Activated CD4-positive, alpha-beta memory T cell treated with anti-CD3 and anti-CD28 coated beads for 36 hours (primary cell): ENCODE measurements at regions not wholly inside any gene's neighbourhood (a gene's known extent, or its start where the extent isn't known, plus 50 kb on each side); places are given as distances from the start of the nearest gene placed in this dataset.

Experiments
- CTCF ChIA-PET: fragments of 350-600 bp; sonication (Branson Sonifier 250); formaldehyde crosslinking; loops from one replicate; lab custom pipeline; 2021; ENCODE audit warnings: antibody characterized with exemption, inconsistent platforms; lab: Charles Lee
- POLR2A ChIA-PET: fragments of 350-600 bp; sonication (Branson Sonifier 250); formaldehyde crosslinking; loops from one replicate; lab custom pipeline; 2021; ENCODE audit warnings: antibody characterized with exemption; lab: Charles Lee
- DNase-seq: peaks from one replicate; pipeline ENCODE4 v3.0.0-alpha.2; 2020
- H3K27ac Mint-ChIP-seq: one replicate; pipeline ENCODE4 v1.8.0; 2021; ENCODE audit warnings: mixed read lengths
- H3K27me3 Mint-ChIP-seq: one replicate; pipeline ENCODE4 v1.8.0; 2021; ENCODE audit warnings: mixed read lengths
- H3K36me3 Mint-ChIP-seq: one replicate; pipeline ENCODE4 v1.8.0; 2021; ENCODE audit warnings: mixed read lengths
- H3K4me1 Mint-ChIP-seq: one replicate; pipeline ENCODE4 v1.8.0; 2021; ENCODE audit warnings: low read depth, mixed read lengths
- H3K4me3 Mint-ChIP-seq: one replicate; pipeline ENCODE4 v1.8.0; 2021; ENCODE audit warnings: mild to moderate bottlenecking, mixed read lengths
- H3K9me3 Mint-ChIP-seq: one replicate; pipeline ENCODE4 v1.8.0; 2021; ENCODE audit warnings: mixed read lengths
- intact Hi-C: fragments of 100-400 bp; cut with micrococcal nuclease; formaldehyde crosslinking; loops from one replicate; pipeline ENCODE4 v1.15.1; 2023

DNA sequence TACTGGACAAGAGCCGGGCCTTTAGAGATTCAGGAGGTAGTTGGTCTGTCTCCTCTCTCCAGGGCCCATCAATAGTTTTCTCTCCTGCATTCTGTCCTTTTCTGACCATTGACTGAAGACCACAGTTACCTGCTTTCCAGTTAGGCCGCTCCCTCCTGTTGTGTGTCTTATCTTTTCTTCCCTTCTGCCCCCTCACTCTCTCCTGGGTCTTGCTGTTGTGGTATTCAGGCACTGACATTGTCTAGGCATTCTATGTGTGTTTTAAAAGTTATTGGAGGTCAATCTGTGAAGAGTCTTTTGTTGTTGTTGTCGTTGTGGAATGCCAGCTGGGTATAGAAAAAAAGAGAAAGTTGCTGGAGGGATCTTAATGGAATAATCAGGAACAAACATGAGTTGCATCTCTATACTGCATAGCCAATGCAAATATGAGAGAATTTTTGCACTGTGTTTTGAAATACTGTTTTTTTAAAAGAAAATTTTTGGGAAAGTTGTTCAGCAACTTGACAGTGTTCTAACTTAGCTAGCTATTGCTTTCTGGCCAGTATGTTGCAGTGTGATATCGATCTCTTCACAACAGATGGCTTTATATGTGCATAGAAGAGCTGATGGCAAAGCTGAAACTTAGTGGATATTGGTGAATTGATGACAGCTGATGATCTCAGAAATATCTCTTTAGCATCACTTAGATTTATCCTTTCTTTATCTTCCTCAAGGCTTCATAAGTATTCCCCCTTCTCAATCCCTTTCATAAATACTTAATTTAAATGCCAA lies 240.7 kb downstream of the C4orf33 start:
- ChIA-PET CTCF (no interaction called here), POLR2A (no interaction called here)
- Mint-ChIP-seq H3K36me3 (no peaks in the 10 kb centered on the region), H3K4me3 (no peak overlapping the region), H3K9me3 (no peaks in the 10 kb centered on the region), H3K27ac (no peak overlapping the region), H3K27me3 (peaks cover 2% of the 10 kb centered on the region), H3K4me1 (no peaks in the 10 kb centered on the region)
- DNase-seq = no peak
- intact Hi-C loops = no loop called here

GRCh38 chr4:129337228-129337620 lies 241.3 kb downstream of the C4orf33 start:
- Mint-ChIP-seq H3K27ac (no peak overlapping the region), H3K9me3 (no peaks in the 10 kb centered on the region), H3K36me3 (no peaks in the 10 kb centered on the region), H3K4me1 (no peaks in the 10 kb centered on the region), H3K27me3 (peaks cover 2% of the 10 kb centered on the region), H3K4me3 (no peak overlapping the region)
- intact Hi-C loops = no loop called here
- ChIA-PET POLR2A (no interaction called here), CTCF (no interaction called here)
- DNase-seq = no peak

GRCh38 chr4:129342819-129343408 lies 247.0 kb downstream of the C4orf33 start:
- intact Hi-C loops = no loop called here
- CTCF ChIA-PET = interaction anchor here (1.7 kb wide), 1 partner anchor 20 kb away, joined by 4 read pairs; no protein-coding TSS in a partner anchor
- Mint-ChIP-seq H3K4me3 (no peak overlapping the region), H3K27me3 (no peaks in the 10 kb centered on the region), H3K36me3 (no peaks in the 10 kb centered on the region), H3K4me1 (no peaks in the 10 kb centered on the region), H3K27ac (no peak overlapping the region), H3K9me3 (no peaks in the 10 kb centered on the region)
- POLR2A ChIA-PET = no interaction called here
- no peak for DNase-seq

GRCh38 chr4:129344058-129344457 lies 248.1 kb downstream of the C4orf33 start:
- CTCF ChIA-PET = interaction anchor here (0.6 to 1.7 kb wide), 2 partner anchors 19 to 602 kb away, joined by 3 to 4 read pairs; no protein-coding TSS in a partner anchor
- Mint-ChIP-seq H3K4me1 (no peaks in the 10 kb centered on the region), H3K27ac (no peak overlapping the region), H3K9me3 (no peaks in the 10 kb centered on the region), H3K27me3 (no peaks in the 10 kb centered on the region), H3K4me3 (no peak overlapping the region), H3K36me3 (no peaks in the 10 kb centered on the region)
- intact Hi-C loops = no loop called here
- no peak for DNase-seq
- POLR2A ChIA-PET = no interaction called here

GRCh38 chr4:129345609-129346008 lies 249.7 kb downstream of the C4orf33 start:
- intact Hi-C loops = no loop called here
- POLR2A ChIA-PET = no interaction called here
- CTCF ChIA-PET = no interaction called here
- Mint-ChIP-seq H3K4me1 (no peaks in the 10 kb centered on the region), H3K36me3 (no peaks in the 10 kb centered on the region), H3K4me3 (no peak overlapping the region), H3K9me3 (no peaks in the 10 kb centered on the region), H3K27me3 (no peaks in the 10 kb centered on the region), H3K27ac (no peak overlapping the region)
- DNase-seq = no peak

DNA sequence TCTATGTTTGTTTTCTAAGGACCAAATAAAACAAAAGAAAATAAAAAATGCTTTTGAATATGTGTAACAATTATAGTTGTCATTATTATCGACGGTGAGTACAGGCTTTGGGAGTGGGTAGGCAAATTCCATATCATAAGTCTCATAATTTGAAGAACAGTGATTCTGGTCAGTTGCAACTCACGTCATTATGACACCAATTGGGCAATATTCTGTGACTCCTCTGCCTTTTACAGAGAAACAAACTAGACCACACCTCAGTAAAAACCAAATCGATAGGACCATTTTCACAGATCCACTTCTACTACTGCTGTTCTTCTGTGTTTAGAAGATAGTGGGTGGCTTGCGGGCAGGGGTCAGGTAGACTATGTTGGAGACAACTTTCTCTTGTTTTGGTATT lies 250.1 kb downstream of the C4orf33 start:
- Mint-ChIP-seq H3K4me3 (no peak overlapping the region), H3K27me3 (no peaks in the 10 kb centered on the region), H3K4me1 (no peaks in the 10 kb centered on the region), H3K9me3 (no peaks in the 10 kb centered on the region), H3K27ac (no peak overlapping the region), H3K36me3 (no peaks in the 10 kb centered on the region)
- intact Hi-C loops = no loop called here
- DNase-seq = no peak
- CTCF ChIA-PET = no interaction called here
- POLR2A ChIA-PET = no interaction called here

GRCh38 chr4:129346734-129347133 lies 250.8 kb downstream of the C4orf33 start:
- Mint-ChIP-seq H3K4me3 (no peak overlapping the region), H3K27ac (no peak overlapping the region), H3K36me3 (no peaks in the 10 kb centered on the region), H3K4me1 (no peaks in the 10 kb centered on the region), H3K9me3 (no peaks in the 10 kb centered on the region), H3K27me3 (no peaks in the 10 kb centered on the region)
- ChIA-PET CTCF (no interaction called here), POLR2A (no interaction called here)
- intact Hi-C loops = no loop called here
- no peak for DNase-seq

GRCh38 chr4:129350834-129351721 lies 255.1 kb downstream of the C4orf33 start:
- H3K4me3 Mint-ChIP-seq = no peak overlapping the region
- ChIA-PET POLR2A (no interaction called here), CTCF (no interaction called here)
- DNase-seq = no peak
- no peak overlapping the region for H3K27ac Mint-ChIP-seq
- no peaks in the 10 kb centered on the region for H3K4me1 Mint-ChIP-seq
- H3K27me3 Mint-ChIP-seq = peaks cover 5% of the 10 kb centered on the region
- intact Hi-C loops = no loop called here
- H3K9me3 Mint-ChIP-seq = no peaks in the 10 kb centered on the region
- no peaks in the 10 kb centered on the region for H3K36me3 Mint-ChIP-seq

- H3K36me3 Mint-ChIP-seq = no peaks in the 10 kb centered on the region
- H3K9me3 Mint-ChIP-seq = no peaks in the 10 kb centered on the region
- intact Hi-C loops = no loop called here
- H3K27me3 Mint-ChIP-seq = peaks cover 5% of the 10 kb centered on the region
- H3K27ac Mint-ChIP-seq = no peak overlapping the region
- ChIA-PET CTCF (no interaction called here), POLR2A (no interaction called here)
- no peaks in the 10 kb centered on the region for H3K4me1 Mint-ChIP-seq
- no peak for DNase-seq
- H3K4me3 Mint-ChIP-seq = no peak overlapping the region
These were observed 256.5 kb downstream of the C4orf33 start for GRCh38 chr4:129352480-129352879.

- no peaks in the 10 kb centered on the region for H3K36me3 Mint-ChIP-seq
- no peak overlapping the region for H3K4me3 Mint-ChIP-seq
- CTCF ChIA-PET = interaction anchor here (0.6 to 1.2 kb wide), 2 partner anchors 10 to 59 kb away, joined by 3 read pairs; no protein-coding TSS in a partner anchor
- peaks cover 5% of the 10 kb centered on the region for H3K27me3 Mint-ChIP-seq
- POLR2A ChIA-PET = no interaction called here
- no peaks in the 10 kb centered on the region for H3K4me1 Mint-ChIP-seq
- no peak overlapping the region for H3K27ac Mint-ChIP-seq
- intact Hi-C loops = no loop called here
- DNase-seq = no peak
- no peaks in the 10 kb centered on the region for H3K9me3 Mint-ChIP-seq
These were observed 257.5 kb downstream of the C4orf33 start for GRCh38 chr4:129353490-129353889.

DNA sequence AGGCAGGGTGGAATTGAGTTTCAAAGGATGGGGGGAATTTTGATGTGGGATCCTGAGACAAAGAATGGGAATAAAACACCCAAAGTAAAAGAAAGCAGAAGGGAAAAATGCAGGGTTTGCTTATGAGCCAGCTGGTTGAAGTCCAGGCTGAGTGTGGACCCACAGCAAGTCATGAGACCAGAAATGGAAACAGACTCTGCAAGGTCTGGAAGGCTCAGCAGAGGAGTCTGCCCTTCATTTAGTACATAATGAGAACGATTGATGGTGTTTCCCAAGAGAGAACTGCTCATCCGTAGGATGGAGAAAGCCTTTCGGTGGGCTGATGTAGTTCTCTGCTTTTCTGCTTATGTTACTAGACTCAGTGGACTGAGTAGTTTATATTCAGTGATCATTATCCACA lies 259.1 kb downstream of the C4orf33 start:
- H3K4me1 Mint-ChIP-seq = no peaks in the 10 kb centered on the region
- H3K36me3 Mint-ChIP-seq = no peaks in the 10 kb centered on the region
- no peak for DNase-seq
- CTCF ChIA-PET = no interaction called here
- H3K27me3 Mint-ChIP-seq = peaks cover 6% of the 10 kb centered on the region
- no peaks in the 10 kb centered on the region for H3K9me3 Mint-ChIP-seq
- intact Hi-C loops = no loop called here
- POLR2A ChIA-PET = no interaction called here
- no peak overlapping the region for H3K4me3 Mint-ChIP-seq
- no peak overlapping the region for H3K27ac Mint-ChIP-seq

DNA sequence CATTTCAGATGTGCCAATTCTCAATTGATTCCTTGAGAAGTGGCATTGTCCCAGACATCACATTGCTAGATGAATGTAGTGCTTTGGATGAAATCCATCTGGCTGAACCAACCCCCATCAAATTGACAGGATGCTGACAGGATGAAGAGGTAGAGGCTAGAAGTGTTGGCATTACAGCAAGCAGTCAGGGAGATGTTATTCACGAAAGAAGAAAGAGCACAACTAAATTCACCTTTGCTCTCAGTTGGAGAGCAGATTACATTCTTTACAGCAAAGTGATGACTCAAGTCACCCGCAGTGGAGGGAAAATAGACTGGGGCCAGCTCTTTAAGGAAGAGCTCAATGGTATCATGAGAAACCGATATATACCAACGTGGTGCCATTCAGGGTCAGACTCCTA lies 259.6 kb downstream of the C4orf33 start:
- H3K36me3 Mint-ChIP-seq = no peaks in the 10 kb centered on the region
- H3K4me3 Mint-ChIP-seq = no peak overlapping the region
- H3K27ac Mint-ChIP-seq = no peak overlapping the region
- H3K4me1 Mint-ChIP-seq = no peaks in the 10 kb centered on the region
- ChIA-PET CTCF (no interaction called here), POLR2A (no interaction called here)
- H3K27me3 Mint-ChIP-seq = peaks cover 6% of the 10 kb centered on the region
- DNase-seq = no peak
- intact Hi-C loops = no loop called here
- no peaks in the 10 kb centered on the region for H3K9me3 Mint-ChIP-seq
